Central memory CD8-positive, alpha-beta T cell (primary cell): ENCODE measurements at regions not wholly inside any gene's neighbourhood (a gene's known extent, or its start where the extent isn't known, plus 50 kb on each side); places are given as distances from the start of the nearest gene placed in this dataset.
"Not testable (repeated sequence)": the region's sequence is repeated elsewhere in the genome, so short reads cannot be mapped to it uniquely, and the experiment has no call there.

ENCODE experiments used
- ATAC-seq: fragments of 150-1000 bp; cut with Tn5 transposase; replicated peaks from 2 replicates; pipeline ENCODE4 v1.10.0; 2022; ENCODE audit warnings: mild to moderate bottlenecking, moderate FRiP score, moderate number of reproducible peaks; ENCODE audit not compliant: poor library complexity, severe bottlenecking; ENCODE audit errors: extremely low read depth
- DNase-seq, 2 donors: peaks; one replicate each; pipeline ENCODE4 v3.0.0; 2021; ENCODE audit warnings: low spot score in 2 of 2
- H3K27ac Mint-ChIP-seq: one replicate; pipeline ENCODE4 v1.8.0; 2022; ENCODE audit warnings: low read depth, mild to moderate bottlenecking, moderate library complexity, mixed read lengths
- H3K27me3 Mint-ChIP-seq: one replicate; pipeline ENCODE4 v1.8.0; 2022; ENCODE audit warnings: mixed read lengths
- H3K36me3 Mint-ChIP-seq: one replicate; pipeline ENCODE4 v1.8.0; 2022; ENCODE audit warnings: mild to moderate bottlenecking, moderate library complexity, mixed read lengths; ENCODE audit not compliant: insufficient read depth
- H3K4me1 Mint-ChIP-seq: one replicate; pipeline ENCODE4 v1.8.0; 2022; ENCODE audit warnings: mixed read lengths
- H3K4me3 Mint-ChIP-seq: one replicate; pipeline ENCODE4 v1.8.0; 2022; ENCODE audit warnings: mild to moderate bottlenecking, moderate library complexity, mixed read lengths
- H3K9me3 Mint-ChIP-seq: one replicate; pipeline ENCODE4 v1.8.0; 2022; ENCODE audit warnings: mixed read lengths

DNA sequence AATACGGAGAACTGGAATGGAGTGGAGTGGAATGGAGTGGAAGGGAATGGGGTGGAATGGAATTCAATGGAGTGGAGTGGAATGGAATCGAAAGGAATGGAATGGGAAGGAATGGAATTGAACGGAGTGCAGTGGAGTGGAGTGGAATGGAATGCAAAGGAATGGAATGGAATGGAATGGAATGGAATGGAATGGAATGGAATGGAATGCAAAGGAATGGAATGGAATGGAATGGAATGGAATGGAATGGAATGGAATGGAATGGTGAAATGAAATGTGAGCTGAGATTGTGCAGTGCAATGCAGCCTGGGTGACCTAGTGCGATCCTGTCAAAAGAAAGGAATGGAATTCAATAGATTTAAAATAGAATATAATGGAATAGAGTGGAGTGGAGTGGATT is 357.3 kb upstream of the WSB1 start:
- H3K27me3 Mint-ChIP-seq, H3K36me3 Mint-ChIP-seq, DNase-seq, H3K27ac Mint-ChIP-seq, ATAC-seq, H3K9me3 Mint-ChIP-seq, H3K4me1 Mint-ChIP-seq, H3K4me3 Mint-ChIP-seq: not testable (repeated sequence)

DNA sequence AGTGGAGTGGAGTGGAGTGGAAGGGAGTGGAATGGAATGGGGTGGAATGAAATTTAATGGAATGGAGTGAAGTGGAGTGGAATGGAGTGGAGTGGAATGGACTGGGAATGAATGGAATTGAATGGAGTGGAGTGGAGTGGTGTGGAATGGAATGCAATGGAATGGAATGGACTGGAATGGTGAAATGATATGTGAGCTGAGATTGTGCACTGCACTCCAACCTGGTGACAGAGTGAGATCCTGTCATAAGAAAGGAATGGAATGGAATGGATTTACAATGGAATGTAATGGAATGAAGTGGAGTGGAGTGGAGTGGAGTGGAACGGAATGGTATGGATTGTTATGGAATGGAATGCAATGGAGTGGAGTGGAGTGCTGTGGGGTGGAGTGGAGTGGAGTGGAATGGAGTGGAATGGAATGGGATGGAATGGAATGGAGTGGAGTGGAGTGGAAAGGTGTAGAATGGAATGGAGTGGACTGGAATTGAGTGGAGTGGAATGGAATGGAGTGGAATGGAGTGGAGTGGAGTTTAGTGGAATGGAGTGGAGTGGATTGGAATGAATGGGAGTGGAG is 356.1 kb upstream of the WSB1 start:
- H3K36me3 Mint-ChIP-seq, H3K9me3 Mint-ChIP-seq, H3K4me1 Mint-ChIP-seq, DNase-seq, H3K4me3 Mint-ChIP-seq, H3K27me3 Mint-ChIP-seq, H3K27ac Mint-ChIP-seq: not testable (repeated sequence)
- ATAC-seq: peak; percentile 31

DNA sequence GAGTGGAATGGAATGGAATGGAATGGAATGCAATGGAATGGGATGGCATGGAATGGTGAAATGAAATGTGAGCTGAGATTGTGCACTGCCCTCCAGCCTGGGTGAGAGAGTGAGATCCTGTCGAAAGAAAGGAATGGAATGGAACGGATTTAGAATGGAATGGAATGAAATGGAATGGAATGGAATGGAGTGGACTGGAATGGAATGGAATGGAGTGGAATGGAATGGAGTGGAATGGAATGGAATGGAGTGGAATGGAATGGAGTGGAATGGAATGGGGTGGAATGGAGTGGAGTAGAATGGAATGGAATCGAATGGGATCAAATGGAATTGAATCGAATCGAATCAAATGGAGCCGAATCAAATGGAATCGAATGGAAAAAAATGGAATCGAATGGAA is 354.2 kb upstream of the WSB1 start:
- H3K4me3 Mint-ChIP-seq, ATAC-seq, H3K27me3 Mint-ChIP-seq, H3K27ac Mint-ChIP-seq, DNase-seq, H3K9me3 Mint-ChIP-seq, H3K36me3 Mint-ChIP-seq, H3K4me1 Mint-ChIP-seq: not testable (repeated sequence)

- not testable (repeated sequence) for H3K4me1 Mint-ChIP-seq, H3K9me3 Mint-ChIP-seq, DNase-seq, H3K27me3 Mint-ChIP-seq, H3K36me3 Mint-ChIP-seq, H3K4me3 Mint-ChIP-seq, H3K27ac Mint-ChIP-seq
- ATAC-seq: peak; percentile 26
Measured at GRCh38 chr17:26940587-26940986, 353.3 kb upstream of the WSB1 start.

DNA sequence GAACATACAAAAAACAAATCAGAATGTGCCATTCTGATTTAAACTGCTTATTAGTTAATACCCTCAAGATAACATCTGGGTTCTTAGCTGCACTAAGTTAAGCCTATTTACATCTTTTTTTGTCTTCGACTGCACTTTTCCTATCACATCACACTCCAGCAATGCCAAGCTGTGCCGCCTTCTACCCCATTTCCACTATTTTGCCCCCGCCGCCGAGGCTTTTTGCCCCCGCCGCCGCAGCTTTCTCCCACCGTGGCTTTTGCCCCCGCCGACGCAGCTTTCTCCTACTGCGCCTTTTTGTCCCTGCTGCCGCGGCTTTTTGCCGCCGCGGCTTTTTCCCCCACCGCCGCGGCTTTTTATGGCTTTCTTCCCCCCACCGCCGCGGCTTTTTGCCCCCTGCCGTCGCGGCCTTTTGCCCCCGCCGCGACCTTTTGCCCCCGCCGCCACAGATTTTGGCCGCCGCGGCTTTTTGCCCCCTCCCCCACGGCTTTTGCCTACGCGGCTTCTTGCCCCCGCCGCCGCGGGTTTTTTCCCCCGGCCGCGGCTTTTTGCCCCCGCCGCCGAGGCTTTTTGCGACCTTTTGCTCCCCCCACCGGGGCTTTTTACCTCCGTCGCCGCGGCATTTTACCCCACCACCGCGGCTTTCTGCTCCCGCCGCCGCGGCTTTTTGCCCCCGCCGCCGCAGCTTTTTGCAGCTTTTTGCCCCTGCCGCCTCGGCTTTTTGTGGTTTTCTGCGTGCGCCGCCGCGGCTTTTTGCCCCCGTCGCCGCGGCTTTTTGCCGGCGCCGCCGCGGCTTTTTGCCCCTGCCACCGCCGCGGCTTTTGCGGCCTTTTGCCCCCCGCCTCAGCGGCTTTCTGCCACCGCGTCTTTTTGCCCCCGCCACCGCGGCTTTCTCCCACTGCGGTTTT is 331.4 kb upstream of the WSB1 start:
- Mint-ChIP-seq H3K4me1 (no peaks in the 10 kb centered on the region), H3K4me3 (no peak overlapping the region), H3K27me3 (no peaks in the 10 kb centered on the region), H3K27ac (no peak overlapping the region), H3K36me3 (no peaks in the 10 kb centered on the region), H3K9me3 (no peaks in the 10 kb centered on the region)
- DNase-seq (no peak), ATAC-seq (no peak)

DNA sequence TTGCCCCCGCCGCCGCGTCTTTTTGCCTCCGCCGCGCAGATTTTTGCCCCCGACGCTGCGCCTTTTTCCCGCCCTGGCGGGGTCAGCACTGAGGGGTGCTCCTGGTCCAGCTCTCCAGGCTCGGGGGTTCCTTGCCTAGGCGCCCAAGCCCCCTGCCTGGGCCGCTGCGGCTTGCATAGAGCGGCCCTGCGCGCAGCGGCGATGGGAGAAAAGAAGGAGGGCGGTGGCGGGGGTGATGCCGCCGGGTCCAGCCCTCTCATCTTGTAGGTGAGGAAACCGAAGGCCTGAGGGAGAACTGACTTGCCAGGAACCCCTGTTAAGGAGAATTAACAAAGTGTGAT is 330.8 kb upstream of the WSB1 start:
- ATAC-seq (no peak), DNase-seq (no peak)
- Mint-ChIP-seq H3K4me1 (no peaks in the 10 kb centered on the region), H3K27ac (no peak overlapping the region), H3K27me3 (no peaks in the 10 kb centered on the region), H3K4me3 (no peak overlapping the region), H3K36me3 (no peaks in the 10 kb centered on the region), H3K9me3 (no peaks in the 10 kb centered on the region)

- not testable (repeated sequence) for H3K27me3 Mint-ChIP-seq, H3K4me3 Mint-ChIP-seq, ATAC-seq, H3K9me3 Mint-ChIP-seq, H3K27ac Mint-ChIP-seq, DNase-seq, H3K36me3 Mint-ChIP-seq, H3K4me1 Mint-ChIP-seq
Measured at GRCh38 chr17:26965898-26966624, 327.9 kb upstream of the WSB1 start.

- H3K36me3 Mint-ChIP-seq, H3K9me3 Mint-ChIP-seq, H3K4me3 Mint-ChIP-seq, H3K4me1 Mint-ChIP-seq, H3K27ac Mint-ChIP-seq, H3K27me3 Mint-ChIP-seq, ATAC-seq, DNase-seq: not testable (repeated sequence)
Measured at GRCh38 chr17:26966625-26967179, 327.2 kb upstream of the WSB1 start.

DNA sequence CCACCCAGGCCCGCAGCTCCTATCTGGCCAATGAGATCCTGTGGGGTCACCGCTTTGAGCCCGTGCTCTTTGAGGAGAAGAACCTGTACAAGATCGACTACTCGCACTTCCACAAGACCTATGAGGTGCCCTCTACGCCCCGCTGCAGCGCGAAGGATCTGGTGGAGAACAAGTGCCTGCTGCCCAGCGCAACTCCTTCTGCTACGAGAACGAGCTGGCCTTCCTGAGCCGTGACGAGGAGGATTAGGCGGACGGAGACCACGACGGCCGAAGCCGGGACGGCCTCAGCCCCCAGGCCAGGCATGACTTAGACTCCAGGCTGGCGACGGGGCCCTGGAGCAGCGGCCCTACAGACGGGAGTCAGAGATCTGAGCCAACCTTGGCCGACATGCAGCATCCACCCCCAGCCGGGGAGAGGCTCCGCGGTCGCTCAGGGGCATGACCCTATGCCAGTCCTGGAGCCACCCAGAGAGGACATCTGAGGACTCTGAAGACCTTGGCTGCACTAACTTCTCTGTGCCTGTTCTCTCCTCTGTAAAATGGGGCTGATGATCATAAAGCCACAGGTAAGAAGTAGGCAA is 312.0 kb upstream of the WSB1 start:
- H3K36me3 Mint-ChIP-seq, H3K4me3 Mint-ChIP-seq, DNase-seq, H3K9me3 Mint-ChIP-seq, H3K27me3 Mint-ChIP-seq, H3K27ac Mint-ChIP-seq, ATAC-seq, H3K4me1 Mint-ChIP-seq: not testable (repeated sequence)

GRCh38 chr17:26982563-26982962 is 311.4 kb upstream of the WSB1 start:
- not testable (repeated sequence) for H3K4me1 Mint-ChIP-seq, ATAC-seq, DNase-seq, H3K4me3 Mint-ChIP-seq, H3K27ac Mint-ChIP-seq, H3K36me3 Mint-ChIP-seq, H3K9me3 Mint-ChIP-seq, H3K27me3 Mint-ChIP-seq

- ATAC-seq, H3K4me3 Mint-ChIP-seq, H3K27ac Mint-ChIP-seq, H3K4me1 Mint-ChIP-seq, H3K36me3 Mint-ChIP-seq, H3K9me3 Mint-ChIP-seq, DNase-seq, H3K27me3 Mint-ChIP-seq: not testable (repeated sequence)
Measured at GRCh38 chr17:26987851-26988250, 306.1 kb upstream of the WSB1 start.

DNA sequence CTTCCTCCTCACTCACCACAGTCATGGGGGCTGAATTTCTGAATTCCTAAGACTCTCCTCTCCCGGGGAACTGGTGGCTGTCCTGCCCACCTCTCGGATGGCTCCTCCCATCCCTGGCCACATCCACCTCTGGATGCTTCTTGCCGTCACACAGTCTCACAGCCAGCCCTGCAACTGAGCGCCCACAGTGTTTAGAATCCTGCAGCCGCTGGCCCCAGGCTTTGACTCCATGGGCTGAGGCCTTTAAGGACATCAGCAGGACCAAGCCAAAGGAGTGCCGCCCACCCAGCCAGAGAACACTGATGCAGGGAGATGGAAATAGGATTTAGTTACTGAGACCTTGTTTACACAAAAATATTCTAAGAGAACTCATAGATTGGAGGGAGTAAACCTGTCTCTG is 299.3 kb upstream of the WSB1 start:
- DNase-seq, H3K36me3 Mint-ChIP-seq, H3K9me3 Mint-ChIP-seq, H3K4me1 Mint-ChIP-seq, ATAC-seq, H3K4me3 Mint-ChIP-seq, H3K27ac Mint-ChIP-seq: not testable (repeated sequence)
- peaks cover 14% of the 10 kb centered on the region for H3K27me3 Mint-ChIP-seq
